ELF-1 (cell line): ENCODE measurements at regions not wholly inside any gene's neighbourhood (a gene's known extent, or its start where the extent isn't known, plus 50 kb on each side); places are given as distances from the start of the nearest gene placed in this dataset.

Experiments used
- DNase-seq: peaks from one replicate; pipeline ENCODE4 v3.0.0-alpha.2; 2016; ENCODE audit warnings: low read depth, low spot score

- no peak for DNase-seq
Observed at GRCh38 chr7:73963252-73963822, 64.6 kb upstream of the ELN start.

GRCh38 chr7:73964786-73965185, 63.2 kb upstream of the ELN start:
- no peak for DNase-seq

GRCh38 chr7:73966062-73966940, 61.7 kb upstream of the ELN start:
- no peak for DNase-seq

- DNase-seq = peak; percentile 33
Observed at GRCh38 chr7:73966941-73967831, 60.8 kb upstream of the ELN start.

- no peak for DNase-seq
Observed at GRCh38 chr7:73967832-73968290, 60.1 kb upstream of the ELN start.

GRCh38 chr7:73968487-73968886, 59.5 kb upstream of the ELN start:
- DNase-seq = no peak

- no peak for DNase-seq
Observed at GRCh38 chr7:73969991-73970390, 58.0 kb upstream of the ELN start.

- DNase-seq = no peak
Observed at GRCh38 chr7:73970801-73971229, 57.2 kb upstream of the ELN start.

GRCh38 chr7:73971322-73971703, 56.7 kb upstream of the ELN start:
- no peak for DNase-seq

GRCh38 chr7:73971704-73972341, 56.1 kb upstream of the ELN start:
- peak; percentile 69 for DNase-seq

- DNase-seq = no peak
Observed at GRCh38 chr7:73972614-73973013, 55.4 kb upstream of the ELN start.

GRCh38 chr7:73973091-73973490, 54.9 kb upstream of the ELN start:
- no peak for DNase-seq

GRCh38 chr7:73974101-73974947, 53.6 kb upstream of the ELN start:
- DNase-seq = no peak

GRCh38 chr7:73974948-73975926, 52.7 kb upstream of the ELN start:
- no peak for DNase-seq

- peak; percentile 57 for DNase-seq
Observed at GRCh38 chr7:73976761-73977618, 51.0 kb upstream of the ELN start.

GRCh38 chr7:73977619-73978618, 50.1 kb upstream of the ELN start:
- DNase-seq = no peak
